ENCODE measurements at regions not wholly inside any gene's neighbourhood (a gene's known extent, or its start where the extent isn't known, plus 50 kb on each side); places are given as distances from the start of the nearest gene placed in this dataset.
"Not testable (repeated sequence)": the region's sequence is repeated elsewhere in the genome, so short reads cannot be mapped to it uniquely, and the experiment has no call there.

GRCh38 chr12:17076028-17076744 is 470.2 kb upstream of the LMO3 start:
- no peak for TF ChIP-seq POLR2AphosphoS5 (IDR thresholded peaks at IDR 0.05; ENCODE audit: low read depth, low read length)
- no peak for TF ChIP-seq TAF1 (IDR thresholded peaks at IDR 0.05; ENCODE audit: borderline replicate concordance, low read depth, low read length)
- no peak for TF ChIP-seq POLR2A (IDR thresholded peaks at IDR 0.05; ENCODE audit: low read depth, low read length)
- FAIRE-seq (no peak), DNase-seq (ENCODE audit: insufficient read length) (no peak)

- DNase-seq (ENCODE audit: insufficient read length), result no peak
- TF ChIP-seq TAF1 (IDR thresholded peaks at IDR 0.05; ENCODE audit: borderline replicate concordance, low read depth, low read length), result no peak
- no peak for TF ChIP-seq POLR2AphosphoS5 (IDR thresholded peaks at IDR 0.05; ENCODE audit: low read depth, low read length)
- TF ChIP-seq POLR2A (IDR thresholded peaks at IDR 0.05; ENCODE audit: low read depth, low read length), result no peak
- FAIRE-seq, result no peak
Measured at GRCh38 chr12:17064834-17065233, 458.9 kb upstream of the LMO3 start.

- TF ChIP-seq POLR2AphosphoS5 (IDR thresholded peaks at IDR 0.05; ENCODE audit: low read depth, low read length), result no peak
- TF ChIP-seq TAF1 (IDR thresholded peaks at IDR 0.05; ENCODE audit: borderline replicate concordance, low read depth, low read length), result no peak
- TF ChIP-seq POLR2A (IDR thresholded peaks at IDR 0.05; ENCODE audit: low read depth, low read length), result no peak
- DNase-seq (ENCODE audit: insufficient read length) (no peak), FAIRE-seq (no peak)
Measured at GRCh38 chr12:17062267-17063036, 456.5 kb upstream of the LMO3 start.

GRCh38 chr12:17060260-17060659 is 454.3 kb upstream of the LMO3 start:
- TF ChIP-seq POLR2A (IDR thresholded peaks at IDR 0.05; ENCODE audit: low read depth, low read length) (no peak), TAF1 (IDR thresholded peaks at IDR 0.05; ENCODE audit: borderline replicate concordance, low read depth, low read length) (no peak), POLR2AphosphoS5 (IDR thresholded peaks at IDR 0.05; ENCODE audit: low read depth, low read length) (no peak)
- DNase-seq (ENCODE audit: insufficient read length) (no peak), FAIRE-seq (no peak)

- no peak for FAIRE-seq
- DNase-seq (ENCODE audit: insufficient read length), result no peak
- TF ChIP-seq POLR2A (IDR thresholded peaks at IDR 0.05; ENCODE audit: low read depth, low read length) (no peak), TAF1 (IDR thresholded peaks at IDR 0.05; ENCODE audit: borderline replicate concordance, low read depth, low read length) (no peak), POLR2AphosphoS5 (IDR thresholded peaks at IDR 0.05; ENCODE audit: low read depth, low read length) (no peak)
Measured at GRCh38 chr12:17056546-17056945, 450.6 kb upstream of the LMO3 start.

- no peak for DNase-seq (ENCODE audit: insufficient read length)
- FAIRE-seq, result no peak
- no peak for TF ChIP-seq POLR2A (IDR thresholded peaks at IDR 0.05; ENCODE audit: low read depth, low read length)
- TF ChIP-seq POLR2AphosphoS5 (IDR thresholded peaks at IDR 0.05; ENCODE audit: low read depth, low read length), result no peak
- no peak for TF ChIP-seq TAF1 (IDR thresholded peaks at IDR 0.05; ENCODE audit: borderline replicate concordance, low read depth, low read length)
Measured at GRCh38 chr12:17038923-17039322, 433.0 kb upstream of the LMO3 start.

GRCh38 chr12:17035372-17035771 is 429.4 kb upstream of the LMO3 start:
- DNase-seq (ENCODE audit: insufficient read length), result no peak
- no peak for TF ChIP-seq POLR2A (IDR thresholded peaks at IDR 0.05; ENCODE audit: low read depth, low read length)
- no peak for TF ChIP-seq TAF1 (IDR thresholded peaks at IDR 0.05; ENCODE audit: borderline replicate concordance, low read depth, low read length)
- no peak for TF ChIP-seq POLR2AphosphoS5 (IDR thresholded peaks at IDR 0.05; ENCODE audit: low read depth, low read length)
- no peak for FAIRE-seq

- no peak for TF ChIP-seq TAF1 (IDR thresholded peaks at IDR 0.05; ENCODE audit: borderline replicate concordance, low read depth, low read length)
- TF ChIP-seq POLR2A (IDR thresholded peaks at IDR 0.05; ENCODE audit: low read depth, low read length), result no peak
- TF ChIP-seq POLR2AphosphoS5 (IDR thresholded peaks at IDR 0.05; ENCODE audit: low read depth, low read length), result no peak
- FAIRE-seq (no peak), DNase-seq (ENCODE audit: insufficient read length) (no peak)
Measured at GRCh38 chr12:17030338-17030737, 424.4 kb upstream of the LMO3 start.

GRCh38 chr12:17028348-17028747 is 422.4 kb upstream of the LMO3 start:
- DNase-seq (ENCODE audit: insufficient read length) (no peak), FAIRE-seq (no peak)
- no peak for TF ChIP-seq POLR2A (IDR thresholded peaks at IDR 0.05; ENCODE audit: low read depth, low read length)
- no peak for TF ChIP-seq TAF1 (IDR thresholded peaks at IDR 0.05; ENCODE audit: borderline replicate concordance, low read depth, low read length)
- TF ChIP-seq POLR2AphosphoS5 (IDR thresholded peaks at IDR 0.05; ENCODE audit: low read depth, low read length), result no peak

- DNase-seq (ENCODE audit: insufficient read length); FAIRE-seq: not testable (repeated sequence)
Measured at GRCh38 chr12:17025424-17025823, 419.5 kb upstream of the LMO3 start.

- DNase-seq (ENCODE audit: insufficient read length) (no peak), FAIRE-seq (no peak)
- no peak for TF ChIP-seq POLR2AphosphoS5 (IDR thresholded peaks at IDR 0.05; ENCODE audit: low read depth, low read length)
Measured at GRCh38 chr12:17020765-17021164, 414.8 kb upstream of the LMO3 start.

GRCh38 chr12:17017402-17017801 is 411.4 kb upstream of the LMO3 start:
- no peak for FAIRE-seq
- no peak for TF ChIP-seq POLR2A (IDR thresholded peaks at IDR 0.05; ENCODE audit: low read depth, low read length)
- no peak for TF ChIP-seq TAF1 (IDR thresholded peaks at IDR 0.05; ENCODE audit: borderline replicate concordance, low read depth, low read length)
- TF ChIP-seq POLR2AphosphoS5 (IDR thresholded peaks at IDR 0.05; ENCODE audit: low read depth, low read length), result no peak
- no peak for DNase-seq (ENCODE audit: insufficient read length)

All from GM12892 (cell line).